ENCODE measurements at regions not wholly inside any gene's neighbourhood (a gene's known extent, or its start where the extent isn't known, plus 50 kb on each side); places are given as distances from the start of the nearest gene placed in this dataset.
"Not testable (repeated sequence)": the region's sequence is repeated elsewhere in the genome, so short reads cannot be mapped to it uniquely, and the experiment has no call there.

DNA sequence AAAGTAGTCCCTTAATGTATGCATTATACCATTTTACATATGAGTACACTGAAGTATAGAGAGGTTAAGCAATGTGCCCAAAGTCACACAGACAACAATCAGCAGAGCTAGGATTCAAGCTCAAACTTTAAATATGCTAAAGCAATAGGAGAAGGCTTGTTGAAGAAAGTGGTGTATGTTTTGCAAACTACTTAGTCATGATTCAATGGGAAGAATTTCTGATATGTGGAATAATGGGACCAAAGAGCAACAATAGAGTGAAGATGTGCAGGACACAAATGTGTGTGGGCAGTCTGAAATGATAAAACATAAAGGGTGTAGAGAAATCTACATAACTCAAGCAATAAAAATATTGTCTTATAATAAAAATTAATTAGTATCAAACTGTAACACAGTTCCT, 109.0 kb upstream of the ARSJ start:
- no peak for DNase-seq

DNA sequence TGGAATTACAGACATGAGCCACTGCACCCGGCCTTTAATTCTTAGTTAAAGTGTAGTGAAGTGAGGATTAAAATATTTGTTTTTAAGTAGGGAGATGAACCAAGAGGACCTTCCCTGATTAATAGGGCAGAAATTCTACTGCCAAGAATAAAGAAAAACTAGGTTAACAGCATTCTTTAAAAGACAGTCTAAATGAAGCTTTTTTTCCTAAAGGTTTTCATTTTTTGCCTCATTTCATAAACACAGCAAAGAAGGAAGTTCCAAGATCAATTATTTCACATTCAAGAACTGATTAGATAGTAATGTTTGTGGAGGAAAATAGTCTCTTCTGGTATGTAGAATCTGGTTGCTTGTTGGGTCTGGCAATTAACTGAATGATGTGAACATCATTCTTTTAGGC, 112.1 kb upstream of the ARSJ start:
- DNase-seq: no peak

DNA sequence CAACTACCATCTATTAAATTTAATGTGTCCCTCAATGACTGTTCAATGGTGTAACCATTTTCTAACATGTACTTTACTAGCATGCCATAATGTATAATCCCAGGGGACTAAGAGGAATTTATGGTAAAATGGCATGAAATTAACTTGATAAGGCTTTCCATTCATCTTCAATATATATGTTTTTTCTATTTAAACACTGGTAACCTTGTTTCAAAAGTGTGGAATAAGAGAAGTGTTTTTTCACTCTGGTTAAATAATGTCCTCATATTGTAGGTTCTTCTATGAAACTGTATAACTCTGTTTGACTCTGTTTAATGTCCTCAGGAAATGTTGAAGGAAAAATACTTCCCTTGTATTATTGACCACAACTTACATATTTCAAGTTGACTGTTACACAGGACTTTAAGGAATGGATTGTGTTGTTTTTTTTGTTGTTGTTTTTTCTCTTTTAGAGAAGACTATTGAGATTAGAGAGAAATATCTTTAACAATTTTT, 113.8 kb upstream of the ARSJ start:
- no peak for DNase-seq

DNA sequence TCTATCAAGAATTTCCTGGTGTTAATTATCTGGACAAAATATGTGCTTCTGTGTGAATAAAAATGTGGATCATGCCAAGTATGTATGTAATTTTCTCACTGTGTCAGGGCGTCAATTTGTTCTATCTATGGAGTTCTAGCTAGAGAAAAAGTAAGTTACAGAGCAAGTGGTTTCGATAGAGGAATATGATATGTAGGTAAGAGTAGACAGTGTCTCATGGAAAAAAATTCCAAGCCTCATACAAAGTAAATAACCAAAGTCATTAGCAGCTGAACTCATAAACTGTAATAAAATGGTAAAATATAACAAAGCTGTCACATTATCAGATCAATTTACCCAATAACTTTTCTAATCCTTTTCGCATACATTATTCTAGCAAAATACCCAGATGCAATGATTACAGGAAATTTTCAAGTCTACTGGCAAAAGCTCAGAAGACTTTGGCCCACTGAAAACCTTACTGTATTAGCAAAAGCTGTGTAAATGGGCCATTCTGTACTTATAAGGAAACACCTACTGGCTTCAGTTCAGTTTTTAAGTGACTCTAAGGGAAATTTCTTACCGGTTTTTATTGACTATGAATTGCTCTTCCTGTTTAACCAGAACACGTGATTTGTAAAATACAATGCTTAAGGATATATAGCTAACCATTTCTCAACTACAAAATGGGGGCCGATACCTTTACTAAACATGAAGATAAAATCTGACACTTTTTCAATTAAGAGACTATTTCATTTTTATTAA, 121.0 kb upstream of the ARSJ start:
- no peak for DNase-seq

GRCh38 chr4:114103908-114104307, 124.5 kb upstream of the ARSJ start:
- no peak for DNase-seq

DNA sequence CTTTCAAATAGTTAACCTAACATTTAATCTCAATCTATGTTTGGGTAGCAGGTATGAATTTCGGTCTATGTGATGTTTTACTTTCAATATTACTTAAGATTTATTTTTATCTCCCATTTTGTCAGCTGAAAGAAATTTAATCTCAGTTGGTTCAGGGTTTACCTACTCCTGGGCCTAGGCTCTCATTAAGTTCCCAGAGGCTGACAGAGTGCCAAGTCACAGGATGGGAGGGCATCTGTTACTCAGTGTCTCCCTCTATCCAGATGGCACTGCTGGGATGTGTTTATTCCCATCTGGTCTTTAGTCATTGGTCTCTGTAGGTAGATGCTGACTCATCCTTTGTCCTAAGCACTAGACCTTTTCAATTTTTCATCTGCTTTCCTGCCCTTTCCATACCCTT, 129.4 kb upstream of the ARSJ start:
- DNase-seq: no peak

- no peak for DNase-seq
Observed at GRCh38 chr4:114109776-114110175, 130.3 kb upstream of the ARSJ start.

- no peak for DNase-seq
Observed at GRCh38 chr4:114115526-114115925, 136.1 kb upstream of the ARSJ start.

DNA sequence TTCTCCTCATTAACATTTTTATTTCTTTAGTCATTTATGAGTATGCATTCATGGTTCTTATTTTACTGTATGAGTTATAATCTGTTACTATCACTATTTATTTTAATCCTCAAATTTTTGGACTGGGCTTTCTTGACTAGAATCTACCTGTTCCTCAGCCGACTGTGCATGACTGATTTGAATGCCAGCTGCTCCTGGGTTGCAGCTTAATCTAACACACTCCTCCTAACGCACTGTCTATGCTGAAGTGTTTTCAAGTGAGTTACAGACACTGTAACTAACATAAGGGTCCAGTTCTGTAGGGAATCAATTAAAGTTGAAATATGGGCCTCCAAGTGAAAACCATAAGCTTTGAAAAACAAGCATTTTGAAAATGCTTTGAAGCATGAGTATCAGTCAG, 137.4 kb upstream of the ARSJ start:
- no peak for DNase-seq

DNA sequence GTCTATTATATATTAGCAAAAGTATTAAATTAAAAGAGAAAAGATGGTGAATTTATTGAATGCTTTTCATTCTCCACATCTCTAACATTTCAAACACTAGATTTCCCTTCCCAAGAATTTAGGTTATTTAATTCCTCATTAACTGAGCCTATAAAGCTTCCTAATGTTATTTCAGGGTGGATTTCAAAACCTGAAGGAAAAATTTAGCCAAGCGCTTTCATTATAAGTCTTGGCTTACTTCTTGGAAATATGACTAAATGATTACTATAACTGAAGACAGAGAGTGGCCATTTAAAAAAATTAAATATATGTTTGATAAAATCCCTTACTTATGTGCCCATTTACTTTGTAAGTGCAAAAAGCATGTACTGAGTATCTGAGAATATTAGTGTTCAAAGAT, 141.8 kb upstream of the ARSJ start:
- no peak for DNase-seq

DNA sequence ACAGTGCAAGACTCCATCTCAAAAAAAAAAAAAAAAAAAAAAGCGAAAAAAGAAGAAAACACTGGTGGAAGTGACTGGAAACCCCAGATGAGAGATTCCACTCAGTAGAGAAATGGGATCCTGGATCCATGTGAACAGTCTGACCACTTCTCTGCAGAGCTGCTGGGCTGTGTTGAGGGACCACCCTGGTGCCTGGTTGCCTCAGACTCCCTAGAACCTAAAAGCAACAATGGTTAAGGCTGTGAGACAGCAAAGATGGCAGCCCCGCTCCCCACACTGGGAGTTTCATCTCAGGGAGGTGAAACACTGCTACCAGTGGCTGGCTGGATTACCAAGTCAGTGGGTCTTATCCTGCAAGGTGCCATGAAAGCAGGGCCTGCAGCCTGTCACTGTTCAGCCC, 152.8 kb upstream of the ARSJ start:
- no peak for DNase-seq

GRCh38 chr4:114132830-114133229, 153.4 kb upstream of the ARSJ start:
- DNase-seq: no peak

GRCh38 chr4:114136069-114136468, 156.6 kb upstream of the ARSJ start:
- no peak for DNase-seq

DNA sequence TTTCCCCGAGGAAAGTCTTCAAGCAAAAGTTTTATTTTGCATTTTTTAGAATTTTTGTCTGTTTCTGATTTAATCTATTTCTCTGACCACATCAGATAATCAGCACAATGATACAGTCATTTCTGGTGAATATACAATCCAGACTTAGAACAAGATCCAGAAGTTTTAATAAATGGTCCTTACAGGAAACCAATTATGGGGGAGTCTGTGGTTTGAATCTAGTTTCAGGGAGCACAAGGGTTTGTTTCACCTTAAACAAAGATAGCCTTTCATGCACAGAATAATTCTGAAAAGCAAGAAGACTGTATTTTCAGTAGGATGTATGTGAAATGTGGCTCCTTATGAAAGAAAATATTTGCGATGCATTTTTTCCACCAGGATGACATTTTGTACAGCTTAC, 158.5 kb upstream of the ARSJ start:
- no peak for DNase-seq

GRCh38 chr4:114146947-114147618, 167.6 kb upstream of the ARSJ start:
- no peak for DNase-seq

GRCh38 chr4:114147619-114148208, 168.3 kb upstream of the ARSJ start:
- DNase-seq: not testable (repeated sequence)

- not testable (repeated sequence) for DNase-seq
Observed at GRCh38 chr4:114148372-114149070, 169.1 kb upstream of the ARSJ start.

- DNase-seq: no peak
Observed at GRCh38 chr4:114156371-114156770, 176.9 kb upstream of the ARSJ start.

DNA sequence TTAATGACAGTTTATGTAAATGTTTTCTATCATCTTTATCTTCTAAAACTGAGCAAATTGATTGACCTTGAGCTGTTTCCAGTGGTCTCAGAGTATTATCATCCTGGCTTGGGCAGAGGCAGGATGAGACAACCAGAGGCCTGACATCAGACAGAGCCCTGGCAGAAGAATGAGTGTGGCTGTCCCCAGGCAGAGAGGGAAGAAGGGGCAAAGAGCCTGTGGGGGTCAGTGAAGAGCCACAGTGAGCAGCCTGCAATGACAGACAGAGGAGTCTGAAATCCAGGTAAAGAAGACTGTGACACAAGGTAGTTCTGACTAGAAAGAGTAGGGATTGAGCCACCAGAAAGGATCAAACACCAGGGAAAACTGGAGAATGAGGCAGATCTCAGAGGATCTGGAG, 182.4 kb upstream of the ARSJ start:
- no peak for DNase-seq

- no peak for DNase-seq
Observed at GRCh38 chr4:114163051-114163450, 183.6 kb upstream of the ARSJ start.

DNA sequence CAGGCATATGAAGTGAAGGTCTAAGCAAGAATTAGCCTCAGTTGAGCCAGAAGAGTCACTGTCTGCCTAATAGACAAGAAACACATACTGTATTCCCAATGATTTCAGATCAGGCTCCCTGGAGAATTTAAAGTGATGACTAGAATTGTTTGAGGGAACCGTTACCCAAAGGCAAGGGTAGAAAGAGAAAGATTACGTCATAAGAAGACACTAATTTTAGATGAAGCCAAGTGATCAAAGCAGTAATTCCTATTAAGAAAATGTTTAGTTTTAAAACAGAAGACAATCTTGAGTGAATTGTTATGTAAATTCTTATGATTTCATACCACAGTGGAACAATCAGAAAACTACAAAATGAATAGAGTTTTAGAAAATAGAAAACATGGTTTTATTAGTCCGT, 194.5 kb upstream of the ARSJ start:
- DNase-seq: no peak

- DNase-seq: no peak
Observed at GRCh38 chr4:114177628-114178027, 198.2 kb upstream of the ARSJ start.

DNA sequence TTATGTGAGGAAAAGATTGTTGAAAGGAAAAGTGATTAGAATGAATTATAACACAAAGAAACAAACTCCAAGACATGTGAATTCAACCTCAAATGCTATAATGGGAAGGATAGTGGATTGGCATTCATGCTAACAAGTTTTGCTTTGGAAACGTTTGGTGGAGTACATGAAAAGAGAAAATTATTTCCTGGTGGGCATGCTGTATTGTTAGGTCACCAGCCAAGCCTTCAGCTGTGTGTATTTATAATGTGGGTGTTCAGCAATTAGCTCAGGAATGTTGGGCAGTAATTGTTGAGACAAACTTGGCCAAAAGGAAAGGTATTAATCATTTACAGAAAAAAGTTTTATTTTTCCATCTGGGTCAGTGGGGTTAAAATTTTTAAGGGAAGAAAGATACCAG, 198.9 kb upstream of the ARSJ start:
- no peak for DNase-seq
